Renal cortex interstitium (tissue), 11 donors: ENCODE measurements at regions not wholly inside any gene's neighbourhood (a gene's known extent, or its start where the extent isn't known, plus 50 kb on each side); places are given as distances from the start of the nearest gene placed in this dataset.
"Not testable (repeated sequence)": the region's sequence is repeated elsewhere in the genome, so short reads cannot be mapped to it uniquely, and the experiment has no call there.

Experiments used
- DNase-seq, 11 donors: peaks; one replicate each; pipeline ENCODE4 v3.0.0-alpha.2; 2013; ENCODE audit warnings: low read depth in 9 of 11, low spot score in 4 of 11; ENCODE audit errors: extremely low read depth in 1 of 11

DNA sequence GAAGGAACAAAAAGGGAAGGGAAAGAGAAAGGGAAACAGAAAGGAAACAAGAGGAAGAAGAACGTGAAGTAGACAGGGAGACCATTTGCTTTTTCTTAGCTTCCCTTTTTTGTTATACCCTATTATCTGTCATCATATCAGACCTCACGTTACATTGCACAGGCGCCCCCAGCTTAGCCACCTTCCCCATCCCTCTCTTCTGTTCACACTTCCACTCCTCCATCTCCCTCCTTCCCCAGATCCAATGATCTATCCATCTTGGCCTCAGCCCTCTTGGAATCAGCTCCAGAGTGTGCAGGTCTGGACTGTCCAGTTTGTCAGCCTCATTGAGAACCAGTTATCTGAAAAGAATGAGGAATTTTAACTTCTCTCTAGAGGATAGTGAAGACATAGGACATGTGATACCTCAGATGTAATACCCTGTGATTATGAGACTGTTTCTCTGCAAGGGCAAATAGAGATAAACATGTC is 101.1 kb upstream of the ERRFI1 start:
- no peak for DNase-seq

DNA sequence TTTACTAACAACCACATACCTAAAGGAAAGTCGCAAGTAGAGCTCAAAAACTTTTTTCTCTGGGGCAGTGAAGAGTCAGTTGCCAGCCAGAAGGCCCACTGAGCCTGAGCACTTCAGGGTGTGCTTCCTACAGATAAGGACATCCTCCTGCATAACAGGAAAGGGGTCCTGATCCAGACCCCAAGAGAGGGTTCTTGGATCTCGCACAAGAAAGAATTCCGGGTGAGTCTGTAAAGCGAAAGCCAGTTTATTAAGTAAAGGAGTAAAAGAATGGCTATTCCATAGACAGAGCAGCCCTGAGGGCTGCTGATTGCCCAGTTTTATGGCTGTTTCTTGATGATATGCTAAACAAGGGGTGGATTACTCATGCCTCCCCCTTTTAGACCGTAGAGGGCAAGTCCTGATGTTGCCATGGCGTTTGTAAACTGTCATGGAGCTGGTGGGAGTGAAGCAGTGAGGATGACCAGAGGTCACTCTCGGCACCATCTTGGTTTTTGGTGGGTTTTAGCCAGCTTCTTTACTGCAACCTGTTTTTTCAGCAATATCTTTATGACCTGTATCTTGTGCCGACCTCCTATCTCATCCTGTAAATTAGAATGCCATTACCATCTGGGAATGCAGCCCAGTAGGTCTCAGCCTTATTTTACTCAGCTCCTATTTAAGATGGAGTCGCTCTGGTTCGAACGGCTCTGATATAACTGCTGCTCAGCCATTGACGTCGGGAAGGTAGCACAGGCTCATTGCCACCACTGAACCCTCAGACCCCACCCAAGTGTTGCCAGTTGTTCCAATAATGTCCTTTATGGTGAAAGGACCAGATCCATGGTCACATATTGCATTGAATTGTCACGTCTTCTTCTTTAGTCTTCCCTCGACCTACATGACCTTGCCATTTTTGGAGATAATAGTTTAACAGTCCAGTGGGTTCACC is 96.6 kb upstream of the ERRFI1 start:
- DNase-seq, result no peak

DNA sequence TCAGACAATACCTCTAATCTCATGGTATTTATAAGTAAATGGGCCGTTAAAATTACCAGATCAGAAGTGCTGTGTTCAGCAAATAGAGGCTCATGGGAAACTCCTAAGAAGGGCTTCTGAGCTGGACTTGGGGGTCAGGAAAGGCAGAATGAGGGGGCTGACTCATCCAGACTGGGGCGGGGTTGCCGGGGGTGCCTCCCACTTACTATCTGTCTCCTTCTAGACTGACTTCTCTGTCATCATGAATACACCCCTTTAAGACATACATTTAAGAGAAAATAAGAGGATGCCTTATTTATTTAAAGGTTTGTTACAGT is 96.0 kb upstream of the ERRFI1 start:
- DNase-seq, result no peak

- no peak for DNase-seq
These were observed 95.4 kb upstream of the ERRFI1 start for GRCh38 chr1:8121261-8122159.

DNA sequence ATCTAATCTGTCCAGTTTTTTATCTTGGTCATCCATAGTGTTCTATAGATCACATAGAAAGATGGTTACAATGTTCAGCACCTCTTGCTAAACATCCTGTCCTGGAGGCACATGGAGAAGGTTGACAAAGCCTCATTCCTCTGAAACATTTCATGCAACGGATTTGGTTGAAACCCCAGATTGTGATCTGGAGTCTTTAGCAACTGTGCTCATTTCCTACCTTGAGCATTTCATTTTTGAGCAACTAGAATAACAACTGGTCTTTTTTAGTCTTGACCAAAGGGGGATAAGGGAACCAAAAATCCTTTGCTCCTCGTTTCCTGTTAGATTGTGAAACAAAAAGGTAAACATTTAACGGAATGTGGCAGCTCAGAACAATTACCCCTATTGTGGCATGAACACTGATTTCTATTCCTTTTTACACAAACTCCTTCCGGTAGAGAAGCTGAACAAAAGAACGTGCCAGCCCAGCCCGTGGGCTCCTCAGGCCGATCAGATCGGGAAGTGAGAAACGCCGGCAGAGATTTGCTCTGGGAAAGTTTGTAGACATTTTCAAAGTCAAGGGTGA is 94.7 kb upstream of the ERRFI1 start:
- DNase-seq, result no peak

DNA sequence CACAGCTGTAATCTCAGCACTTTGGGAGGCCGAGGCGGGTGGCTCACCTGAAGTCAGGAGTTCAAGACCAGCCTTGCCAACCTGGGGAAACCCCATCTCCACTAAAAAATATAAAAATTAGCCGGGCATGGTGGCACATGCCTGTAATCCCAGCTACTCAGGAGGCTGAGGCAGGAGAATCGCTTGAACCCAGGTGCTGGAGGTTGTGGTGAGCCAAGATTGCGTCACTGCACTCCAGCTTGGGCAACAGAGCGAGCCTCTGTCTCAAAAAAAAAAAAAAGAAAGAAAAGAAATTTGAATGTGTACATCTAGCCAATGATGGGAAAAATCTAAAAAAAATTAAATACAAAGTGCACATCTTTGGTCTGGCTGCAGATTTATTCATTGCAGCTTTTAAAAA is 92.6 kb upstream of the ERRFI1 start:
- not testable (repeated sequence) for DNase-seq

DNA sequence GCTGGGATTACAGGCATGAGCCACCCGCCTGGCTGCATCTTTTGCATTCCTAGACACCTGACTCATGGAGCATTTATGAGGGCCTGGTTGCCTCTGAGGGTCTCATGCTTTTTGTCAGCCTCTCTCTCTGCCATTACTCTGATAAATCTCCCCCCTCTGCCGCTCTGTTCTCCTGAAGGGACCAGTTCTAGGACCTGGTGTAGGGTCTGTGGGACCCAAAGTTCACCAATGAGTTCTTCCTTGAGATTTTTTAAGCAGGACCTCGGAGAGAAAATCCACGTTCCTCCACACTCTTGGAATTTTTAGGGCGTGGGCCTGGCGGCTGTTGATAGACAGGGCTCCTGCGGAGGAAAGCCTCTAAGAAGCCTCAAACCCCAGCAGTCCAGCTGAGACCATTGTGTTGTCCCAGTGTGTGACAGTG is 91.9 kb upstream of the ERRFI1 start:
- DNase-seq, result no peak

DNA sequence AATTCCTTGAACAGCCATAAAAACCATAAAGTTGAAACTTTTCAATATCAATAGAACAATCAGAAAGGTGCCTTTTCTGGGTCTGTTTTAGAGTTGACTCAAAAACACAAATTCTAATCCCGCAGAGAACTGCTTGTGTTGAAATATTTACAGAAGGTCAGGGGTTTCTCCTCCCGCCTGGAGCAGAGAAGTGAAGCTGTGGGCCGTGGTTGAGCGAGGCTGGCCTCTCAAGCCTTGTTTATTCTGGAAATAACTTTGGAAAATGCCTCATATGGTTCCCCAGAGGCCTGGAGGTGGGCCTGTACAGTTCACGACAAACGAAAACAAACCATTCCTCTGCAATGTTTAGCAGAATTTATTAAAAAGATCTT is 90.8 kb upstream of the ERRFI1 start:
- peak in 6 of 11 donors; percentile 60 to 79 (median 63) for DNase-seq

GRCh38 chr1:8115769-8116167 is 89.7 kb upstream of the ERRFI1 start:
- no peak for DNase-seq

DNA sequence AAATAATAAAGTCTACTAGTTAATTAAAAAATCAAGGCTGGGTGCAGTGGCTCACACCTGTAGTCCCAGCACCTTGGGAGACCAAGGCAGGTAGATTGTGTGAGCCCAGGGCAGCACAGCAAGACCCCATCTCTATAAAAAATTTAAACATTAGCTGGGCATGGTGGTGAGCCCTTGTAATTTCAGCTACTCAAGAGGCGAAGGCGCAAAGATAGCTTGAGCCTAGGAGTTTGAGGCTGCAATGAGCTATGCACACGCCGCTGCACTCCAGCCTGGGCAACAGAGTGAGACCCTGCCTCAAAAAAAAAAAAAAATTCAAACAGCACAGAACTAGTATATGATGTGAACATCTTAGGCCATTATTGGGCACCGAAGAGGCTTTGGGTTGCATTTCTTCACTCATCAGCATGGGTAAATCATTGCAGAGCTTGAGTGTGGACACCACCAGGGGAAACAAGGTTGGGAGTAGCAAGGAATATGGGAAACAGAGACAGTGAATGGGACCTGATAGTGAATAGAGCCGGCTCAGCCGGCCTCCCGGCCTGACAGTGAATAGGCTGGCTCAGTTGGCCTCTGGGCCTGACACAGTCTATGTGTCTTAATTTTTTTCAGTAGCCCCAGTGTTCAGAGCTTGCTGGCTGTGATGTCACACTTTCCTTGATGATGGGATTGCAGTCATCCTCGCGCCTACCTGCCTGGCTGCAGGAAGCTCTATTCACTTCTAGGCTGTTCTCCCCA is 89.1 kb upstream of the ERRFI1 start:
- DNase-seq, result no peak

- no peak for DNase-seq
These were observed 87.4 kb upstream of the ERRFI1 start for GRCh38 chr1:8113262-8114220.

- no peak for DNase-seq
These were observed 86.6 kb upstream of the ERRFI1 start for GRCh38 chr1:8112611-8113261.

DNA sequence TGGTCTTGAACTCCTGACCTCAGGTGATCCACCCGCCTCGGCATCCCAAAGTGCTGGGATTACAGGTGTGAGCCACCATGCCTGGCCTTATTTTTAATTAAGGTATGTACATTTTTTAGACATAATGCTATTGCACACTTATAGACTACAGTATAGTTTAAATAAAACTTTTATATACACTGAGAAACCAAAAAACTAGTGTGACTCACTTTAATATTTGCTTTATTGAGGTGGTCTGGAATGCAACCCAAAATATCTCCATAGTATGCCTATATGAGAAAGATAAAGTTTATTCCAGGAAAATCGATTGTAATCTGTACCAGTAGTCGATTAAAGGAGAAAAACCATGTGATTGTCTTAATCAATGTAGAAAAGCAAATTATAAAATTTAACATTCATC is 85.5 kb upstream of the ERRFI1 start:
- DNase-seq, result no peak

DNA sequence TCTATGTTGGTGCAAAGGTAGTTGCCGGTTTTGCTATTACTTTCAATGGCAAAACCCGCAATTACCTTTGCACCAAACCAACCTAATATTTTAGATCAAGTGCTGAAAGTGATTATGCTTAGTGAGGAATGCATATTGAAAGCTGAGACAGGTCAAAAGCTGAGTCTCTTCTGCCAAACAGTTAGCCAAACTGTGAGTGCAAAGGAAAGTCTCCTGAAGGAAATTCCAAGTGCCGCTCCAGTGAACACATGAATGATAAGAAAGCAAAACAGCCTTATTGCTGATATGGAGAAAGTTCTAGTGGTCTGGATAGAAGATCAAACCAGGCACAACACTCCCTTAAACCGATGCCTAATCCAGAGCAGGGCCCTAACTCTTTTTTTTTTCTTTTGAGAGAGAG is 83.1 kb upstream of the ERRFI1 start:
- DNase-seq, result no peak

GRCh38 chr1:8107897-8108296 is 81.8 kb upstream of the ERRFI1 start:
- DNase-seq, result no peak

GRCh38 chr1:8104278-8105236 is 78.4 kb upstream of the ERRFI1 start:
- no peak for DNase-seq

GRCh38 chr1:8097908-8098307 is 71.8 kb upstream of the ERRFI1 start:
- DNase-seq, result no peak
